HG03342 (cell line): ENCODE measurements at regions not wholly inside any gene's neighbourhood (a gene's known extent, or its start where the extent isn't known, plus 50 kb on each side); places are given as distances from the start of the nearest gene placed in this dataset.
"Not testable (repeated sequence)": the region's sequence is repeated elsewhere in the genome, so short reads cannot be mapped to it uniquely, and the experiment has no call there.

ENCODE experiments used
- ATAC-seq: cut with Tn5 transposase; IDR thresholded peaks from one replicate; pipeline ENCODE4 v1.9.1; 2021; ENCODE audit warnings: mild to moderate bottlenecking, moderate library complexity; ENCODE audit not compliant: unreplicated experiment

GRCh38 chr10:3882855-3883254 is 97.8 kb upstream of the KLF6 start:
- no peak for ATAC-seq

DNA sequence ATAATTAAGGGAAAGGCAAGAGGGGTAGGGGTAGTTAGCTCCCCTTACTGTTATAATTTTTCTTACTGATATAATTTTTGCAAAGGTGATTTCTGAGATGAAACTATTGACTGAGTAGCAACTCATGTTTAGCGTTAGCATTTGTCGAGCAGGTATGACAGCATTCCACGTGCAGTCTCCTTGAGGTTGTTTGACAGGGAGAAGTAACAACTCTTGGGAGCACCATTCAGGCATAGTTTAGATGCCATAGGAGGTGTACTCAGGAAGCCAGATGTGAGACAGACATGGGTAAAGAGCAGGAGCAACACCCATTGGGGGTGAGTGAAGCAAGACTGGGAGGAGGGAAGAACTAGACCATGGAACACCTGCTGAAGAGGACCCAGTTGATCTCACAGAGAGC is 96.6 kb upstream of the KLF6 start:
- ATAC-seq: no peak

- ATAC-seq: no peak
These were observed 94.1 kb upstream of the KLF6 start for GRCh38 chr10:3879073-3879472.

DNA sequence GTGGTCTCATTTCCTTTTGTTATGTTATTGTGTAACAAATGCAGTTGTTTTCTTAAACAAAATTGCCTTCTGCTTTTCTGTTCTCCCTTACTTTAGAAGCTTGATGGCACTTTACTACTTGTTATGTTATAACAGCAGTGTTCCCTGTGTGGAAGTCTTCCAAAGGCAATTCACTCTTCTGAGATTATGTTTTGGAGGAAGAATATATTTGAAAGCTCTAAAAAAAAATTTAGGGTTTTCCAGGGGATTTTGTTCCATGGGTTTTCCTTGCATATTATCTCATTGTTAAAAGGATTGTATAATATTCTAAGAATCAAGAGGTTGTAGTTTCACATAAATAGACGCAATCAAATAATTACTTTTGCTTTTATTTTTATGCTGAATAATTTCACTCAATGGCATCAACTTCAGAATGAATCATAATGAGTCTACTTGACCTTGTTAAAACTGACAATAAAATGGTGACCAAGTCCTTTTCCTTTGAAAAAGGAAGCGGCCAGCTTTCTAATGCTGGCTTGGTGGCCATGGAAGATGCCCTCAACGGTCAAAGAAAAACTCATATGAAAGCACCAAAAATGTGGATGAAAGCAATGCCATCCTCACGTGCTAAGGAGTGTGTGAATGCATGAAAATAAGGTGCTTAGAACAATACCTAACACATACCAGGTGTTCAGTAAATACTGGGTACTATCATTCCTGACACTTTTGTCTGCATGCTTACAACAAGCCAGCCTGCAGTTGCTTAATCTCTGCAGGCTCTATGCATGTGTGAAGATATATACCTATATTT is 92.4 kb upstream of the KLF6 start:
- ATAC-seq: no peak

GRCh38 chr10:3876350-3876962 is 91.4 kb upstream of the KLF6 start:
- no peak for ATAC-seq

- no peak for ATAC-seq
These were observed 90.8 kb upstream of the KLF6 start for GRCh38 chr10:3875842-3876235.

- ATAC-seq: peak; percentile 62
These were observed 90.2 kb upstream of the KLF6 start for GRCh38 chr10:3874990-3875841.

DNA sequence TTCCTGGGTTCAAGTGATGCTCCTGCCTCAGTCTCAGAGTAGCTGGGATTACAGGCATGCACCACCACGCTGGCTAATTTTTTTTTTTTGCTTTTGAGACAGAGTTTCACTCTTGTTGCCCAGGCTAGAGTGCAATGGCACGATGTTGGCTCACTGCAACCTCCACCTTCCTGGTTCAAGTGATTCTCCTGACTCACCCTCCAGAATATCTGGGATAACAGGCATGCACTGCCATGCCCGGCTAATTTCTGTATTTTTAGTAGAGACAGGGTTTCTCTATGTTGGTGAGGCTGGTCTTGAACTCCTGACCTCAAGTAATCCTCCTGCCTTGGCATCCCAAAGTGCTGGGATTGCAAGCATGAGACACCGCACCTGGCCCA is 89.6 kb upstream of the KLF6 start:
- not testable (repeated sequence) for ATAC-seq

GRCh38 chr10:3873728-3874461 is 88.9 kb upstream of the KLF6 start:
- ATAC-seq: peak; percentile 70

DNA sequence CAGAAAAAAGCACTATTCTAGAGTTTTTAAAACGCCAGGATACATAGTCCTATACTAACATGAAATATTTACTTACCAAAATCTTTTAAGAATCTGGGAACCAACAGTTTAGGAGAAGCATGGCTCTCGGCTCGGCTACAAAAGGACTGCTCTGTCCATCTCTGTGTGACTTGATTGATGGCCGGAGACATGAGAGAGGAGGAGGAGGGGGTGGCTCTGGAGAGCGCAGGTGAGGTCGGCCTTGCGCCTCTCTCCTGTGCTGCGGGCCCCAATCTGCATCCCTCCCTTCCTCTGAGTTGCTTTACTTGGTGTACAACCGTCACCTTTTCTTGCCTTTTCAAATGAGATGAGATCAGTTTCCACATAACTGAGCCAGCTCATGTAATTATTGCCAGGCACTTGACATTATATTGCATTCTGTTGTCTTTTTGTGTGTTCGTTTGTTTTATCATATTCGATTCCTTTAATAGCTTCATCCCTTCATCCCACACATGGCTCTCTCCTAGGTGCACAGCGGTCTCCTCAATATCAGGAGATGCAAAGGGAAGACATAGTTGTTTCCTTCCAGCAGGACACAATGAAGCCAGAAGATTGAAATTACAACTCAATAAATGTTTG is 87.8 kb upstream of the KLF6 start:
- ATAC-seq: no peak

DNA sequence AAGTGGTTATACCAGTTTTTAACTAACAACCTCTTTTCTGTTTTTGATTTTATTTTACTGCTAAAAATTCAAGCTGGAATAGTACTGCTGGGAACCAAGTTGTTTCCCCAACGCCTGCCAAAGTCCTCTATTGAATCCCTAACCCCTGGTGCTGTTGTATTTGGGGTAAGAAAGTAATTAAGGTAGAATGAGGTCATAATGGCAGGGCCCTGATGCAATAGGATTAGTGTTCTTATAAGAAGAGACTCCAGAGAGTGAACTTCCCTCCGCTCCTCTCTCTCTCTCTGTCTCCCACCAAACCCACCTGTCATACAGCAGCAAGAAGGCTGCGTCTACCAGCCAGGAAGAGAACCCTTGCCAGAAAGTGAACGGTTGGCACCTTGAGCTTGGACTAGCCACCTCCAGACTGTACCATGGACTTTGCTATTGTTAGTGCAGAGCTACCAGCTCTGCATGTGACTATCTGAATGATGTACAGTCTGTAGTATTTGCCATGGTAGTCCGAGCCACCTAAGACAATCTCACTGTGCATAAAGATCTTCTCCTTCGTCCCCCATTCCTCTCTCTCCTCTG is 86.5 kb upstream of the KLF6 start:
- ATAC-seq: no peak

DNA sequence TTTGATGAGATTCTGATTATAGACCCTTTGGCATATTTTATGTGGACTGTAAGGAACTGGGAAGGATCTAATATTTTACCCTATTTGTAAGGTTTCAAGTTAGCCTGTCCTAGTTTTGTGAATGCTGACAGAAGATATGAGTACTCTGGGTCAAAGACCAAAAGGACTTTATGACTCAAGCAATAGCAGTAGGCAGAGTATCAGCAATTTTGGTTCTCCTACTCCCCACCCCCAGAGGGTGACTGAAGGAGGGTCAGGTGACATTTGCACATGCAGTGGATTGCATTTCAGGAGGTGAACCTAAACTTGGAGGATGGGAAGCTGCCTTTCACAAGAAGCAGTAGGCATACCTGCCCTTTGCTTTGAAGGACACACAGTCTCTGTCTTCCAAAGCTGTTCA is 84.0 kb upstream of the KLF6 start:
- ATAC-seq: no peak

GRCh38 chr10:3868271-3868664 is 83.3 kb upstream of the KLF6 start:
- peak; percentile 45 for ATAC-seq

DNA sequence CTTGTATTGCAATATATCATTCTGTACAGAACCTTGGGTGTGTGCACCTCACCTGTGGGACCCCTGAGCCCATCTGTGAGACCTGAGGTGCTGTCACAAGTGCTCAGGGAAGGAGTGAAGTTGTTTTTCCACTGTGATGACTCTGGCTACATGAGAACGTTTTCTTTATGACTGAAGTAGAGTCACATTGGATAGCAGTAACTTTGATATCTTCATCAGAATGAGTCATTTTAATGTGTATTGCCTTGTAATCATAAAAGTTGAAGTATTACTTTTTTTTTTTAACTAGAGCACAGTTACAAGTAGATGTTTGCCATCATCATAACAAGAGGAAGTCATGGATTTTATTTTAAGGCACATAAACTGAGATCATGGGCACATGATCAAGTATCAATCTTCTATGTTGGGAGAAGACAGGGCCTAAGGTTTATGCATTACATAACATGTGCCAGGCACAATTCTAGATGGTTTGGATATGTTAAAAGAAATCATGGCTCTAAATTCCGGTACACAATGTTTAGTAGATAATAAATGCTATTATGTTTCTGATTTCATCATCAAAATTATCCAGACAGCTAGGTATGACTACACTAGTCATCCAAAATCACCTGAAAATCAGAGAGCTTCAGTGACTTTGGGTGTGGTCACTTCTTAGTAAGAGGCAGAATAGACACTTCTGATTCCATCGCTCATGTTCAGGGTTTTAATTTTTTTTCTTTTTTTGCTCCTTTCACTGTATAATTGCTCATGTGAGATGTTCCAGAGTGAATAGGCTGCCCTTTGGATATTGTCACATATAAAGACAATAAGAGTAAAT is 82.7 kb upstream of the KLF6 start:
- ATAC-seq: no peak

DNA sequence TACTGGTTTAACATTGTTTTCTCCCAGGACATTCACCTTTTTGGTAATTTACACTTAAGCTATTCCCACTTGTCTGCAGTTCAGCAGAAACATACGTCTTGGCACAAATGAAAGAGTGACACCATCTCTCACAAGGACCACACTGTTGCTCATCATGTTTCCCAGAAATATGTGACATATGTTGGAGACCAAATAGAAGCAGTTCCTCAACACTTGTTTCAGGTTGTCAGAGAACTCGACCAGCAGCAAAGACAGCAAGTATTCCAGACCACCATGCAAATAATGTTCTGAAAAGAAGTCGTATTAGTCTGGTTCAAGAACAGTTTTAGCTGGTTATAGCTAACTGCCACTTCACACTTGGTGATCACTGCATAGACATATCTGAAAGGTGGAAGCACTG is 81.3 kb upstream of the KLF6 start:
- peak; percentile 34 for ATAC-seq

- peak; percentile 31 for ATAC-seq
These were observed 80.6 kb upstream of the KLF6 start for GRCh38 chr10:3865565-3865964.

GRCh38 chr10:3861795-3862194 is 76.8 kb upstream of the KLF6 start:
- no peak for ATAC-seq

- ATAC-seq: no peak
These were observed 73.2 kb upstream of the KLF6 start for GRCh38 chr10:3858051-3858845.

GRCh38 chr10:3857318-3857717 is 72.3 kb upstream of the KLF6 start:
- ATAC-seq: no peak
